22Rv1 (cell line): ENCODE measurements at regions not wholly inside any gene's neighbourhood (a gene's known extent, or its start where the extent isn't known, plus 50 kb on each side); places are given as distances from the start of the nearest gene placed in this dataset.

Experiments
- CTCF ChIP-seq: fragments of 450-650 bp; IDR thresholded peaks from 2 replicates; pipeline ENCODE4 v1.5.1; 2017; ENCODE audit warnings: mild to moderate bottlenecking
- ZFX ChIP-seq: fragments of 450-650 bp; IDR thresholded peaks from 2 replicates; pipeline ENCODE4 v1.6.1; 2017; ENCODE audit warnings: antibody characterized with exemption, borderline replicate concordance

GRCh38 chr10:121265360-121266123 lies 332.7 kb downstream of the FGFR2 start:
- TF ChIP-seq CTCF (no peak), ZFX (no peak)
